GM12892 (cell line): ENCODE measurements at regions not wholly inside any gene's neighbourhood (a gene's known extent, or its start where the extent isn't known, plus 50 kb on each side); places are given as distances from the start of the nearest gene placed in this dataset.
"Not testable (repeated sequence)": the region's sequence is repeated elsewhere in the genome, so short reads cannot be mapped to it uniquely, and the experiment has no call there.

Experiments used
- POLR2A ChIP-seq: IDR thresholded peaks from 2 replicates; pipeline ENCODE4 v1.6.1; 2011; ENCODE audit warnings: low read depth, low read length, control low read depth
- POLR2AphosphoS5 ChIP-seq: IDR thresholded peaks from 2 replicates; pipeline ENCODE4 v1.6.1; 2011; ENCODE audit warnings: low read depth, low read length, control low read depth

GRCh38 chrX:887724-888123, 257.1 kb downstream of the SHOX start:
- TF ChIP-seq POLR2A, POLR2AphosphoS5: not testable (repeated sequence)
